Bronchial epithelial cell (primary cell): ENCODE measurements at regions not wholly inside any gene's neighbourhood (a gene's known extent, or its start where the extent isn't known, plus 50 kb on each side); places are given as distances from the start of the nearest gene placed in this dataset.

ENCODE experiments used
- DNase-seq: peaks from one replicate; pipeline ENCODE4 v3.0.0-alpha.2; 2010; ENCODE audit warnings: low read depth
- FAIRE-seq: peaks from 2 replicates; lab custom pipeline; 2011; peaks lifted over from hg19 to GRCh38; lab: Jason Lieb, UNC
- H3K27me3 ChIP-seq: 2 replicates; pipeline ENCODE4 v1.5.1; 2011; ENCODE audit warnings: low read length; ENCODE audit not compliant: control insufficient read depth, insufficient read depth
- H3K36me3 ChIP-seq: 2 replicates; pipeline ENCODE4 v1.5.1; 2011; ENCODE audit warnings: low read length; ENCODE audit not compliant: control insufficient read depth, insufficient read depth
- H3K4me3 ChIP-seq: 2 replicates; pipeline ENCODE4 v1.5.1; 2011; ENCODE audit warnings: mild to moderate bottlenecking, low read depth, low read length, control low read depth
- CTCF ChIP-seq: IDR thresholded peaks from 2 replicates; pipeline ENCODE4 v1.5.1; 2011; ENCODE audit warnings: mild to moderate bottlenecking, moderate library complexity, low read length, control low read depth, inconsistent platforms; ENCODE audit not compliant: insufficient read depth, severe bottlenecking

GRCh38 chr12:89861086-89861485 is 152.4 kb upstream of the ATP2B1 start:
- no peak for TF ChIP-seq CTCF
- H3K27me3 ChIP-seq, result no peaks in the 10 kb centered on the region
- DNase-seq, result peak; percentile 22
- no peak for FAIRE-seq
- no peak overlapping the region for H3K4me3 ChIP-seq
- H3K36me3 ChIP-seq, result no peaks in the 10 kb centered on the region

- no peaks in the 10 kb centered on the region for H3K36me3 ChIP-seq
- FAIRE-seq (no peak), DNase-seq (no peak)
- no peaks in the 10 kb centered on the region for H3K27me3 ChIP-seq
- H3K4me3 ChIP-seq, result no peak overlapping the region
- TF ChIP-seq CTCF, result no peak
Measured at GRCh38 chr12:89859508-89860220, 151.0 kb upstream of the ATP2B1 start.

DNA sequence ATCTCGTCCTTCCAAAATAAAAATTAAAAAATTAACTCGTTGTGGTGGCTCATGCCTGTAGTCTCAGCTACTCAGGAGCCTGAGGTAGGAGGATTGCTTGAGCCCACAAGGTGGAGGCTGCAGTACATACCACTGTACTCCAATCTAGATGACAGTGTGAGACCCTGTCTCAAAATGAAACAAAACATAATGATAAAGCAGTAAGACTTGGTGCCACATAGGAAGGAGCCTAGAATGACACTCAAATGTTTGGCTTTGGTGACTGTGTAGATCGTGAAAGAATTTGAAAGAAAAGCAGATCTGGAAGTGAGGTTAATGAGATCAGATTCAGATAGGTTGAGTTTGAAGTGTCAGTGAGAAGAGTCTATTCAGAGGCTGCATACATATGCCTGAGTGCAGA is 150.1 kb upstream of the ATP2B1 start:
- FAIRE-seq (no peak), DNase-seq (no peak)
- TF ChIP-seq CTCF, result no peak

DNA sequence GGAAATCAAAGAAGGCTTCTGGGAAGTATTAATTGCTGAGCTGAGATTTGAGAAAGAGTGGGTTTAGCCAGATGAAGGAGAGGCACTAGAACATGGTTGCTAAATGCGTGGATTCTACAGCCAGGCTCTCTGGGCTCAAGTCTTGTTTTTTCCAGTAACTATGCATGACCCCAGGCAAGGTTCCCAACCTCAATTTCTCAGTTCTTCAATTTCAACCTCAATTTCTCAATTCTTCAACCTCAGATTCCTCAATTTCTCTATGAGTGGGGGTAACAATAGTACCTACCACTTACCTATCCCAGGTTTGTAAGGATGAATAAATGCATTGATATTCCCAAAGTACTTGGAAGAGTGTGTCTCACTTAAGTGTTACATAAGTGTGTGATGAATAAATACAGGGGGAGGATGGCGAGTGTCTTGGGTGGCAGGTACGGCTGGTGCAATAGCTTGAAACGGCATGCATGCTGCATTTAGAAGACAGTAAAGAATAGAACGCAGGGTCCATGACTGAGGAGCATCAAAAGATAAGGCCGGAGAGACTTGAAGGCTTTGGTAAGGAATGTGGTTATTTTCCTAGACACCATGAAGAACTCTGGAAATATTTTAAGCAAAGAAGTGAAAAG is 149.1 kb upstream of the ATP2B1 start:
- no peak for TF ChIP-seq CTCF
- FAIRE-seq (no peak), DNase-seq (no peak)
- Histone ChIP-seq H3K27me3 (no peaks in the 10 kb centered on the region), H3K36me3 (no peaks in the 10 kb centered on the region), H3K4me3 (no peak overlapping the region)

More for the DNA sequence above, 150.1 kb upstream of the ATP2B1 start:
- H3K4me3 ChIP-seq, result no peak overlapping the region
- H3K27me3 ChIP-seq, result no peaks in the 10 kb centered on the region
- H3K36me3 ChIP-seq, result no peaks in the 10 kb centered on the region

GRCh38 chr12:89856431-89856830 is 147.8 kb upstream of the ATP2B1 start:
- Histone ChIP-seq H3K36me3 (no peaks in the 10 kb centered on the region), H3K27me3 (no peaks in the 10 kb centered on the region), H3K4me3 (no peak overlapping the region)
- FAIRE-seq (no peak), DNase-seq (peak; percentile 76)
- TF ChIP-seq CTCF, result no peak
